IMR-90 (cell line): ENCODE measurements at regions not wholly inside any gene's neighbourhood (a gene's known extent, or its start where the extent isn't known, plus 50 kb on each side); places are given as distances from the start of the nearest gene placed in this dataset.

Experiments used
- MAFK ChIP-seq: IDR thresholded peaks from 2 replicates; pipeline ENCODE4 v1.6.1; 2012; ENCODE audit warnings: low read depth, low read length, improper control_type of control experiment
- RAD21 ChIP-seq: IDR thresholded peaks from 2 replicates; pipeline ENCODE4 v1.6.1; 2012; ENCODE audit warnings: low read length, improper control_type of control experiment
- TF ChIP-seq, protein P1 (sequence below): fragments of 150-350 bp; IDR thresholded peaks from 2 replicates; pipeline ENCODE4 v1.6.1; 2017; ENCODE audit warnings: mild to moderate bottlenecking, antibody characterized with exemption, low read length, low read depth

DNA sequence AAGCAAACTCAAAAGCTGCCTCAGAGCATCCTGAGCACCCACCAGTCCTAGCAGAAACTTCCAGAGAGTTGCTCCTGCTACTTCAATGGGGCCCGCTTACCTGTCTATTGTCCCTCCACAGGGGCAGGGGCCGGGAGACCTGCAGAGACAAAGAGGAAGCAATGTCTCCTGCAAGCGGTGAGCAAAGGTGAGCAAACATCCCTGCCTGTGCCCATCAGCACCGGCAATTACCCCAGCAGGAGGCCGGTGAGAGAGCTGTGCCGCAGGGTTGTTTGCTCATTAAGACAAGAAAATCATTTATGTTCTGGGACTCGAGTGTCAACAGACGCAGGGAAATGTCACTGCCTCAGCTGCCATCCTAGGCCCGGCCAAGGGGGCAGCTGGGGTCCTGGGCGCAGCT is 53.8 kb upstream of the TARDBP start:
- TF ChIP-seq, protein P1, sequence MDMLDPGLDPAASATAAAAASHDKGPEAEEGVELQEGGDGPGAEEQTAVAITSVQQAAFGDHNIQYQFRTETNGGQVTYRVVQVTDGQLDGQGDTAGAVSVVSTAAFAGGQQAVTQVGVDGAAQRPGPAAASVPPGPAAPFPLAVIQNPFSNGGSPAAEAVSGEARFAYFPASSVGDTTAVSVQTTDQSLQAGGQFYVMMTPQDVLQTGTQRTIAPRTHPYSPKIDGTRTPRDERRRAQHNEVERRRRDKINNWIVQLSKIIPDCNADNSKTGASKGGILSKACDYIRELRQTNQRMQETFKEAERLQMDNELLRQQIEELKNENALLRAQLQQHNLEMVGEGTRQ: no peak
- TF ChIP-seq MAFK: no peak
- no peak for TF ChIP-seq RAD21
